ENCODE measurements at regions not wholly inside any gene's neighbourhood (a gene's known extent, or its start where the extent isn't known, plus 50 kb on each side); places are given as distances from the start of the nearest gene placed in this dataset.

DNA sequence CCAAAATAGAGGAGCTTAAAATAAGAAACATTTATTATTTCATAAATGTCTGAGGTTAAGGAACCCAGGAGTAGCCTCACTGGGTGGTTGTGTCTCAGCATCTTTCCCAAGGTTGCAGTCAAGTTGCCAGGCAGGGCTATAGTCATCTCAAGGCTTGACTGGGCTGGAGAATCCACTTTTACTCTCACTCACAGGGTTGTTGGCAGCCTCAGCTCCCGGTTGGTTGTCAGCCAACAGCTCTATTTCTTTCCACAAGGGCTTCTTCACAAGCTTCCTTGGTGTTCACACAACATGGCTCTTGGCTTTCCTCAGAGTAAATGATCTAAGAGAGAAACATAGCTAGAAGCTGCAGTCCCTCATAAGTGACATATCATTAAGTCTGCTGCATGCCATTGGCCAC is 55.6 kb upstream of the TEX51 start:
- WGBS: 33% methylated on average over 1 of the region's 1 CpG
- Histone ChIP-seq H2BK5ac (ENCODE audit: low read depth, low read length, poor library complexity, severe bottlenecking) (no peak overlapping the region), H3K14ac (ENCODE audit: low read length in 2 of 2) (no peak overlapping the region), H3K4ac (ENCODE audit: low read depth in 1 of 2, low read length in 2 of 2) (no peak overlapping the region), H3K79me1 (replicated peaks; ENCODE audit: low read length, poor library complexity, severe bottlenecking) (no peaks in the 10 kb centered on the region), H2AK5ac (ENCODE audit: low read length, severe bottlenecking) (no peak overlapping the region), H3K9me3 (ENCODE audit: control insufficient read depth, low read length) (no peaks in the 10 kb centered on the region), H3K4me1 (ENCODE audit: control insufficient read depth, insufficient read depth, low read depth, low read length) (no peaks in the 10 kb centered on the region), H3K23ac (ENCODE audit: low read length in 2 of 2) (no peak overlapping the region), H4K8ac (ENCODE audit: low read length) (no peak overlapping the region), H3K18ac (ENCODE audit: low read depth in 1 of 2, low read length in 2 of 2) (no peak overlapping the region), H3K9ac (ENCODE audit: low read length) (no peak overlapping the region), H2AFZ (ENCODE audit: low read depth, low read length) (no peak overlapping the region), H2BK12ac (ENCODE audit: low read length in 2 of 2) (no peak overlapping the region), H3K27ac (ENCODE audit: low read length, poor library complexity, severe bottlenecking) (no peak overlapping the region), H3K4me3 (ENCODE audit: insufficient read depth in 1 of 2, low read depth in 1 of 2, low read length in 2 of 2) (no peak overlapping the region), H2BK15ac (ENCODE audit: low read depth, poor library complexity, severe bottlenecking) (no peak overlapping the region), H3K36me3 (ENCODE audit: control insufficient read depth in 1 of 2, insufficient read depth in 2 of 2, low read depth in 1 of 2, low read length in 2 of 2) (no peaks in the 10 kb centered on the region), H3K4me2 (ENCODE audit: low read length, poor library complexity, severe bottlenecking) (no peak overlapping the region), H3K27me3 (ENCODE audit: control insufficient read depth in 1 of 2, insufficient read depth in 1 of 2, low read length in 2 of 2) (peaks cover 0 to 5% of the 10 kb centered on the region in 2 experiments), H2BK120ac (ENCODE audit: low read depth, low read length) (no peak overlapping the region), H4K91ac (ENCODE audit: low read length) (no peak overlapping the region)
- no peak for DNase-seq

DNA sequence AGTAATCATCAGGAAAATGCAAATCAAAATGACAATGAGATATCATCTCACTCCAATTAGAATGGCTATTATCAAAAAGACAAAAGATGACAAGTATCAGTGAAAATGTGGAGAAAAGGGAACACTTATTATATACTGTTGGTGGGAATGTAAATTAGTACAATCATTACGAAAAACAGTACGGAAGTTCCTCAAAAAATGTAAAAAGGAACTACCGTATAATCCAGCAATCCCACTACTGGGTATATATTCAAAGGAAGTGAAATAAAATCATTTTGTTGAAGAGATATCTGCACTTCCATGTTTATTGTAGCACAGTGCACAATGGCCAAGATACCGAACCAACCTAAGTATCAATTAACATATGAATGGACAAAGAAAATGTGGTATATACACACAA is 52.4 kb upstream of the TEX51 start:
- Histone ChIP-seq H4K91ac (ENCODE audit: low read length) (no peak overlapping the region), H3K27me3 (ENCODE audit: control insufficient read depth in 1 of 2, insufficient read depth in 1 of 2, low read length in 2 of 2) (peaks cover 0 to 12% of the 10 kb centered on the region in 2 experiments), H4K8ac (ENCODE audit: low read length) (no peak overlapping the region), H3K4me1 (ENCODE audit: control insufficient read depth, insufficient read depth, low read depth, low read length) (no peaks in the 10 kb centered on the region), H3K14ac (ENCODE audit: low read length in 2 of 2) (no peak overlapping the region), H2AK5ac (ENCODE audit: low read length, severe bottlenecking) (no peak overlapping the region), H3K18ac (ENCODE audit: low read depth in 1 of 2, low read length in 2 of 2) (no peak overlapping the region), H3K36me3 (ENCODE audit: control insufficient read depth in 1 of 2, insufficient read depth in 2 of 2, low read depth in 1 of 2, low read length in 2 of 2) (no peaks in the 10 kb centered on the region), H2BK5ac (ENCODE audit: low read depth, low read length, poor library complexity, severe bottlenecking) (no peak overlapping the region), H3K4me2 (ENCODE audit: low read length, poor library complexity, severe bottlenecking) (no peak overlapping the region), H2AFZ (ENCODE audit: low read depth, low read length) (no peak overlapping the region), H3K9me3 (ENCODE audit: control insufficient read depth, low read length) (no peaks in the 10 kb centered on the region), H3K79me1 (replicated peaks; ENCODE audit: low read length, poor library complexity, severe bottlenecking) (no peaks in the 10 kb centered on the region), H3K27ac (ENCODE audit: low read length, poor library complexity, severe bottlenecking) (no peak overlapping the region), H2BK15ac (ENCODE audit: low read depth, poor library complexity, severe bottlenecking) (no peak overlapping the region), H2BK120ac (ENCODE audit: low read depth, low read length) (no peak overlapping the region), H3K4me3 (ENCODE audit: insufficient read depth in 1 of 2, low read depth in 1 of 2, low read length in 2 of 2) (no peak overlapping the region), H2BK12ac (ENCODE audit: low read length in 2 of 2) (no peak overlapping the region), H3K4ac (ENCODE audit: low read depth in 1 of 2, low read length in 2 of 2) (no peak overlapping the region), H3K23ac (ENCODE audit: low read length in 2 of 2) (no peak overlapping the region), H3K9ac (ENCODE audit: low read length) (no peak overlapping the region)
- DNase-seq: no peak
- 100% methylated on average over 2 of the region's 4 CpGs for WGBS
